ENCODE measurements at regions not wholly inside any gene's neighbourhood (a gene's known extent, or its start where the extent isn't known, plus 50 kb on each side); places are given as distances from the start of the nearest gene placed in this dataset.

DNA sequence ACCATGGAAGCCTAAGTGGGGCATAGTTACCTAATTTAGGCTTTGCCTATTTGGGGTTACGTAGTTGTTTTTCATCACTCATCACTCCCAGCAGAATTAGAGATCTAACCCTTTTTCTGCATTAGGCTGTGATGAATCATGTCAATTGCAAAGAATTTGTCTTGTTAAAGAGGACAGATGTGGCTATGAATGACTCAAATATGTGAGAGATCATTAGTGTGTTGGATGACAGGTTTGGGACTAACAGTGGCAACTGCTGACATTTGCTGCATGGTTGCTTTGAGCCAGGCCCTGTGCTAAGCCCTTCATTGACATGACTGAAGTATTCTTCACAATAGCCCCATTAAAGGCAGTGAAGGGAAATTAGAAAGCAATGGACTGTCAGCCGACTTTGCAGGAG, 83.4 kb upstream of the BMPER start:
- no peak for DNase-seq

- DNase-seq: no peak
These were observed 81.4 kb upstream of the BMPER start for GRCh38 chr7:33823913-33824312.

GRCh38 chr7:33824911-33825459, 80.4 kb upstream of the BMPER start:
- DNase-seq: no peak

- no peak for DNase-seq
These were observed 79.7 kb upstream of the BMPER start for GRCh38 chr7:33825644-33826043.

DNA sequence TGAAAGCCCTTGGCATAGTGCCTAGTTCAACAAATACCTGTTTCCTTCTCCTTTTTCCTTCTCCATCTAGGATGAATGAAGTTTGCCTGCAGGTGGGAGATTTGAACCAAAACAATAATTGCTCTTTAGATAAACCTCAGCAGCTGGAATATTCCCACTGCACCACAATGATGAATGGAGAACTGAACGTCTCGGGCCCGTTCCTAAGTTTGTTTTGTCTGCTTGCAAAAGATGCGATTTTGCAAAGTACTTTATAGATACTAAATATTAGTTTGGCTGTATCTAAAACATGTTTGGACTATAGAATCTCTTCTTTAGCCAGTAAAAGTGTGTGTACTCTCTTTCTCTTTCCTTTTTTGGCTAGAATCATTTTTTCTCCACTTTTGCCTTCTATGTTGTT, 75.8 kb upstream of the BMPER start:
- DNase-seq: no peak

- no peak for DNase-seq
These were observed 73.8 kb upstream of the BMPER start for GRCh38 chr7:33831389-33832141.

GRCh38 chr7:33832271-33832721, 73.0 kb upstream of the BMPER start:
- no peak for DNase-seq

DNA sequence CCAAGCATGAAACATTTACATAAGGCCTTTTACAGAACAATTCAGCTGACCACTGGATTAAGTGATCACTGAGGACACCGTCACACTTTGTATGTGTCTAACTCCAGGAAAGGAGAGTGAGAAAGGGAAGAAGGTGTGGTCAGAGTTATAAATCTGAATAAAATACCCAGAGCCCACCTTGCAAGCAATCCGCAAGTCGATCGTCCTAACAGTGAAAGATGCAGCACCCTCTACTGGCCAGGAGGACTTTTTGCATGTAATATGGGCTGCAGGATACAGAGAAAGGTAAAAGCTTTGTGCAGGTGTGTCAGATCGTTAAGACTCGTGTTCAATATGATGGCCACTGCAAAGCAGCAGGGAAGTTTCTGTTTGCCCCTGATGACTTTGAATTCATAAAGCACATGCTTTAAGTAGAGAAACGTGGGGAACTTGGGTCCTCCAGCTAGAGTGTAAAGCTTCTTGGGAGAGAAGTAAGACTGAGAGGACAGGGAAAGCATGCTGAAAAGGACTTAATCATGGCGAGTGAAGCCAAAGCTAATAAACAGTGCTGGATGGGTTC, 68.5 kb upstream of the BMPER start:
- DNase-seq: no peak

DNA sequence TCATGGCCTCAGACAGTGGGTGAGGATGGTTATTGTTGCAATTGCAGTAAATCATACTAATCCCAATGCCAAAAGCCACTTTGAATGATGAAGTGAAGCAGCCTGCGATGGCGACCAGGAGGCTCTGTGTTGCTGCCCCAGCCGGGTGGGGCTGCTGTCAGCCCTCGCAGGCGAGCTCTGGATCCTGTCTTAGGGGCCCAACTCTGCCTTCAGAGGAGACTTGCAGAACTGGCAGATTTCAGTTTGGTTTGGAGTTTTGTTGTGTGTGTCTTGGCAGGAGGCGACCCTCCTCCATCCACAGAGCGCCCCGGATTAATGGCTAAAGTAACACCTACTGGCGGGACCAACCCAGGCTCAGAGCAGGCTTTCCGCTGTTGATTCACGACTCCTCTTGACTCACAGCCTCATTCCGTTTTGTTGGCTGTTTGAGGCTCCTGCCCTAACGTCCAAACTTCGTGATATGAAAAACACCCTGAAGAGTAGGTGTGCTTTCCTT, 67.9 kb upstream of the BMPER start:
- DNase-seq: no peak

GRCh38 chr7:33841031-33841430, 64.3 kb upstream of the BMPER start:
- no peak for DNase-seq

GRCh38 chr7:33841705-33842129, 63.6 kb upstream of the BMPER start:
- no peak for DNase-seq

- DNase-seq: no peak
These were observed 63.2 kb upstream of the BMPER start for GRCh38 chr7:33842150-33842549.

GRCh38 chr7:33845991-33846509, 59.3 kb upstream of the BMPER start:
- DNase-seq: no peak

- DNase-seq: no peak
These were observed 56.3 kb upstream of the BMPER start for GRCh38 chr7:33849004-33849403.

GRCh38 chr7:33849971-33850559, 55.3 kb upstream of the BMPER start:
- DNase-seq: no peak

- no peak for DNase-seq
These were observed 54.6 kb upstream of the BMPER start for GRCh38 chr7:33850768-33851167.

DNA sequence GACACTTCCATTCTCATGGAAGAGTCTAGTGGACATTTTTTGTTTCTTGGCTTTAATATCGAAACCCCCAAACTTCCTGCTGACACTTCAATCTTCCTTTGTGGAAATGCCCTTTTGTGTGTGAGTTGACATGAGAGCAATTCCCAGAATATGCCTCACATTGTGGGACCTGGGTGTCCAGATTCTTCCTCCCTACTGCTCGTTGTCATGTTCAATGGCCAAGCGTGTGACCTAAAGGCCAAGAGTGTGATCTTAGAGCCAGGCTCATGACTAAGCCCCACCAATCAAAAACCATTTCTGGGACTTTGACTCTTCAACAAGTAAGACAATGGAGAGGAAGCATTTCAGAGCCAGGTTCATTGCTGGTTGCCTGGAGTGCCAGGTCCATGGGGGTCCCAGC, 52.5 kb upstream of the BMPER start:
- no peak for DNase-seq

DNA sequence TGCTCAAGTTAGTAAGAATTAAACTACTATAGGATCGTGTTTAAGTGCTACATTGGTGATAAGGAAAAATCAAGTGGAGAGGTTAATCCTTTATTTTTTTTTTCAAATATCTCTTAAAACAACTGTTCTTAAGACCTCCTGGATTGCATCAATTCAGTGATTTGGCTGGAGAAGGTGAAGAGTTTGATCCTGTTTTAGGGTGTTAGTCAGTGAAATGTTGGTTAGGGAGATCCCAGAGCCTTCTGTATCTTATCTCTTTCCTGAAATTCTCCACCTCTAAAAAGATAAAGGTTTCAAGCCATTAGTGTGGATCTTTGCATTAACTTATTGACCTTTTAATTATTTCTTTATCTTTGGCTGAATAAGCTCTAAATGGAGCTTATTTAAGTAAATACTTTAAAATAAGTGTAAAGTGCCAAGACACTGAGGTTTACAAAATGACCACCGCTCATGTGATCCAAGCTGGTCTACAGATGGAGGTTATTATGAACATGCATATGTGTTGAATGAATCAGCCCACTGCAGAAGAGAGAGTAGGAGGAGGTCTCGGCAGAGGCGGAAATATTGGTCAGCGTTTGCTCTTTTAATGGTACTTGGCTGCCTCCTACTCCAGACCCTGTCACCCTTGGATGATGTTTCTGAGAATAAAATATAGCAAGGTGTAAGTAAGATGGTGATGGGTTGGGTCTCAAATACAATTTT, 51.8 kb upstream of the BMPER start:
- DNase-seq: no peak

GRCh38 chr7:33854178-33854577, 51.2 kb upstream of the BMPER start:
- DNase-seq: no peak

DNA sequence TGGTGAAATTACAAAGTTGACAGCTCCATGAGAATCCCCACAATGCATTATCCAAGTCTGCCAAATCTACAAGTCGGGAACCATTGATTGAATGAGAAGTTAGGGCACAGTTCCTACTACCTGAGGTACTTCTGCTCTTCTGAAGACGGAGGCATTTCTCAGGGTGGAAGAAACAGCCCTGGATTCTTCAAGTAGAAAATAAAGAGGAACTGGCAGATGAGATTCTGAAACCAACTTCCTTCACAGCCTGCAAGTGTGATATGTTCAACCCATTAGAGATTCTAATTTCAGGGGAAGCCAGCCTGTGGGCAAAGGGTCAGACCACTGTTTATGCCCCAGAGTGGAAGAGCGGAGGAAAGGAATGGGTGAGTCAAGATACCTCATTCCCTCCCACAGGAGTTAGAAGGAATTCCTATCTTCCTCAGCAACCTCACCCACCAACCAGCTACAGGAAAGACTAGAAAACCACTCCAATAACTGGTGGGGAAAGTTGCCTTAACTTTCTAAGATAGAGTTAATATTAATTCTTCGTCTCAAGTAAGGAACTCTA, 50.5 kb upstream of the BMPER start:
- no peak for DNase-seq

Data from CD4-positive, alpha-beta T cell treated with Interleukin-10 for 1 hour (primary cell).